A673 (cell line): ENCODE measurements at regions not wholly inside any gene's neighbourhood (a gene's known extent, or its start where the extent isn't known, plus 50 kb on each side); places are given as distances from the start of the nearest gene placed in this dataset.
"Not testable (repeated sequence)": the region's sequence is repeated elsewhere in the genome, so short reads cannot be mapped to it uniquely, and the experiment has no call there.

Source experiments
- BruUV-seq: library from RNA; stranded (reverse); fragments of 400-500 nt; replicated peaks from 2 replicates; lab custom pipeline; 2021; lab: Mats Ljungman, UMichigan
- CTCF ChIA-PET: fragments of 300-600 bp; sonication (Branson Sonifier 250); formaldehyde crosslinking; loops from one replicate; lab custom pipeline; 2022; ENCODE audit warnings: antibody characterized with exemption; lab: Charles Lee
- POLR2A ChIA-PET: fragments of 300-600 bp; sonication (Branson Sonifier 250); formaldehyde crosslinking; loops from one replicate; lab custom pipeline; 2022; ENCODE audit warnings: antibody characterized with exemption; ENCODE audit not compliant: low non-redundant PET; lab: Charles Lee
- DNase-seq: peaks from one replicate; pipeline ENCODE4 v3.0.0-alpha.2; 2015; ENCODE audit warnings: low spot score
- H3K27ac ChIP-seq: fragments of 200-600 bp; sonication (generic); 2 replicates; pipeline ENCODE4 v1.5.1; 2016; ENCODE audit warnings: mixed run types, low read depth, mild to moderate bottlenecking, mixed read lengths, antibody characterized with exemption, low read length; ENCODE audit not compliant: poor library complexity, severe bottlenecking
- H3K27me3 ChIP-seq: fragments of 200-600 bp; sonication (generic); replicated peaks from 2 replicates; pipeline ENCODE4 v1.6.1; 2017; ENCODE audit warnings: mixed run types, low read depth, mild to moderate bottlenecking, mixed read lengths, antibody characterized with exemption, low read length; ENCODE audit not compliant: insufficient read depth, poor library complexity
- H3K36me3 ChIP-seq: fragments of 200-600 bp; sonication (generic); 2 replicates; pipeline ENCODE4 v1.6.1; 2016; ENCODE audit warnings: mixed run types, mild to moderate bottlenecking, mixed read lengths, antibody characterized with exemption, low read length; ENCODE audit not compliant: insufficient read depth, poor library complexity, severe bottlenecking
- H3K4me1 ChIP-seq: fragments of 200-600 bp; sonication (generic); 2 replicates; pipeline ENCODE4 v1.6.1; 2017; ENCODE audit warnings: mixed run types, mild to moderate bottlenecking, mixed read lengths, antibody characterized with exemption, low read length; ENCODE audit not compliant: insufficient read depth, poor library complexity, severe bottlenecking
- H3K4me3 ChIP-seq: fragments of 200-600 bp; sonication (generic); 2 replicates; pipeline ENCODE4 v1.5.1; 2016; ENCODE audit warnings: low read depth, mixed run types, mild to moderate bottlenecking, mixed read lengths, low read length; ENCODE audit not compliant: poor library complexity, severe bottlenecking
- H3K9me3 ChIP-seq: fragments of 200-600 bp; sonication (generic); 2 replicates; pipeline ENCODE4 v1.6.1; 2016; ENCODE audit warnings: mixed run types, low read depth, mild to moderate bottlenecking, mixed read lengths, antibody characterized with exemption, low read length; ENCODE audit not compliant: poor library complexity, severe bottlenecking
- EZH2 ChIP-seq: fragments of 200-600 bp; sonication (generic); IDR thresholded peaks from 2 replicates; pipeline ENCODE4 v1.6.1; 2017; ENCODE audit warnings: borderline replicate concordance, low read depth, mild to moderate bottlenecking, mixed read lengths, antibody characterized with exemption, low read length; ENCODE audit not compliant: poor library complexity, severe bottlenecking
- intact Hi-C: fragments of 100-400 bp; cut with micrococcal nuclease; formaldehyde crosslinking; loops from one replicate; pipeline ENCODE4 v1.10.0; 2022; ENCODE audit not compliant: unreplicated experiment
- TF ChIP-seq, protein P1 (sequence below): fragments of 300-800, 200-600 bp; sonication (generic); conservative IDR thresholded peaks from 2 replicates; pipeline ENCODE4 v1.5.1; 2017; ENCODE audit warnings: low read depth, mild to moderate bottlenecking, antibody characterized with exemption, low read length, moderate library complexity, mixed read lengths

DNA sequence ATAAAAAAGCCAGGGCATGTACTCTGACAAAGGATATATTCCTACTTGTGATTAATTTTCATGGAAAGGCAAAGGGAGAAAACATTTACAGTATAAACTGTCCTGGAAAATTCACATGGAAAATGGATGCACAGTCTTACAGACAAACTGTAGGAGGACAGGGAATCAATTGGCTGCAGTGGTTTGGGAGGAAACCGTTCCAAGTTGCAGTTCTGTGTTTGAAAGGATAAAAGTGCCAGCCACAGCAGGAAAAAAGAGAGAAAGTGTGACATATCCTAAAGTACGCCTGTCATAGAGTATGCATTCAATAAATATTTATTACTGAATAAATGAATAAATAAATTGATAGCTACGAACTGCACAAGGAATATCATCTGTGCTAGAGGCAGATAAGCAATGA, 462.9 kb downstream of the RAB38 start:
- no peaks in the 10 kb centered on the region for H3K36me3 ChIP-seq
- no peaks in the 10 kb centered on the region for H3K9me3 ChIP-seq
- no peak for DNase-seq
- CTCF ChIA-PET = no interaction called here
- POLR2A ChIA-PET = no interaction called here
- peaks cover 35% of the 10 kb centered on the region for H3K27me3 ChIP-seq
- no peak overlapping the region for H3K27ac ChIP-seq
- no peak for TF ChIP-seq EZH2
- TF ChIP-seq, protein P1, sequence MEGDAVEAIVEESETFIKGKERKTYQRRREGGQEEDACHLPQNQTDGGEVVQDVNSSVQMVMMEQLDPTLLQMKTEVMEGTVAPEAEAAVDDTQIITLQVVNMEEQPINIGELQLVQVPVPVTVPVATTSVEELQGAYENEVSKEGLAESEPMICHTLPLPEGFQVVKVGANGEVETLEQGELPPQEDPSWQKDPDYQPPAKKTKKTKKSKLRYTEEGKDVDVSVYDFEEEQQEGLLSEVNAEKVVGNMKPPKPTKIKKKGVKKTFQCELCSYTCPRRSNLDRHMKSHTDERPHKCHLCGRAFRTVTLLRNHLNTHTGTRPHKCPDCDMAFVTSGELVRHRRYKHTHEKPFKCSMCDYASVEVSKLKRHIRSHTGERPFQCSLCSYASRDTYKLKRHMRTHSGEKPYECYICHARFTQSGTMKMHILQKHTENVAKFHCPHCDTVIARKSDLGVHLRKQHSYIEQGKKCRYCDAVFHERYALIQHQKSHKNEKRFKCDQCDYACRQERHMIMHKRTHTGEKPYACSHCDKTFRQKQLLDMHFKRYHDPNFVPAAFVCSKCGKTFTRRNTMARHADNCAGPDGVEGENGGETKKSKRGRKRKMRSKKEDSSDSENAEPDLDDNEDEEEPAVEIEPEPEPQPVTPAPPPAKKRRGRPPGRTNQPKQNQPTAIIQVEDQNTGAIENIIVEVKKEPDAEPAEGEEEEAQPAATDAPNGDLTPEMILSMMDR = no peak
- intact Hi-C loops = no loop called here
- no TSS peak for BruUV-seq
- no peak overlapping the region for H3K4me3 ChIP-seq
- no peaks in the 10 kb centered on the region for H3K4me1 ChIP-seq

DNA sequence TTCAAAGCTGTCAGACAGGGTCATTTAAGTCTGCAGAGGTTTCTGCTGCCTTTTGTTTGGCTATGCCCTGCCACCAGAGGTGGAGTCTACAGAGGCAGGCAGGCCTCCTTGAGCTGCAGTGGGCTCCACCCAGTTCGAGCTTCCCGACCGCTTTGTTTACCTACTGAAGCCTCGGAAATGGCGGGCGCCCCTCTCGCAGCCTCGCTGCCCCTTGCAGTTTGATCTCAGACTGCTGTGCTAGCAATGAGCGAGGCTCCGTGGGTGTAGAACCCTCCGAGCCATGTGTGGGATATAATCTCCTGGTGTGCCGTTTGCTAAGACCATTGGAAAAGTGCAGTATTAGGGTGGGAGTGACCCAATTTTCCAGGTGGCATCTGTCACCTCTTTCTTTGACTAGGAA, 471.7 kb downstream of the RAB38 start:
- intact Hi-C loops, DNase-seq, CTCF ChIA-PET, H3K4me1 ChIP-seq, H3K27me3 ChIP-seq, H3K4me3 ChIP-seq, BruUV-seq, H3K36me3 ChIP-seq, H3K27ac ChIP-seq, H3K9me3 ChIP-seq: not testable (repeated sequence)
- POLR2A ChIA-PET = interaction anchor here (0.6 kb wide), 1 partner anchor 133 kb away, joined by 3 read pairs; no protein-coding TSS in a partner anchor

DNA sequence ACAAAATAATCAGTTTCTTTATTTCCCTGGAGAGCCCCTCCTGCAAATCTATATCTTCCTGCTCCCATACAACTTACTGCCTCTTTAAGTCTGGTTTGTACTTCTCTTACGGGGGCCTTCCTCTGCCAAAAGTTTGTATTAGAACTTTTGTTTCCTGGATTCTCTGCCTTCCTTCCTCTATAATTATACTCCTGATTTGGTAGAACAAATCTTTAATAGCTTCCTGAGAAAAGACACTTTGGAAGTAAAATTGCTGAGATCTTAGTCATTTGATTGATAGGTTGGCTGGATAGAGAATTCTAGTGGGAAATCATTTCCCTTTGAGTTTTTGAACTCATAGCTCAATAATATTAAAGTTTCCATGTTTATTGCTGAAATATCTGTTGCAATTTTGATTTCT, 499.2 kb downstream of the RAB38 start:
- TF ChIP-seq, protein P1 = no peak
- TF ChIP-seq EZH2 = no peak
- peaks cover 13% of the 10 kb centered on the region for H3K4me1 ChIP-seq
- POLR2A ChIA-PET = no interaction called here
- no TSS peak for BruUV-seq
- H3K27ac ChIP-seq = no peak overlapping the region
- H3K27me3 ChIP-seq = no peaks in the 10 kb centered on the region
- intact Hi-C loops = no loop called here
- H3K36me3 ChIP-seq = no peaks in the 10 kb centered on the region
- CTCF ChIA-PET = interaction anchor here (0.5 kb wide), 1 partner anchor 15 kb away, joined by 3 read pairs; no protein-coding TSS in a partner anchor
- no peak overlapping the region for H3K4me3 ChIP-seq
- no peaks in the 10 kb centered on the region for H3K9me3 ChIP-seq
- DNase-seq = peak; percentile 92

DNA sequence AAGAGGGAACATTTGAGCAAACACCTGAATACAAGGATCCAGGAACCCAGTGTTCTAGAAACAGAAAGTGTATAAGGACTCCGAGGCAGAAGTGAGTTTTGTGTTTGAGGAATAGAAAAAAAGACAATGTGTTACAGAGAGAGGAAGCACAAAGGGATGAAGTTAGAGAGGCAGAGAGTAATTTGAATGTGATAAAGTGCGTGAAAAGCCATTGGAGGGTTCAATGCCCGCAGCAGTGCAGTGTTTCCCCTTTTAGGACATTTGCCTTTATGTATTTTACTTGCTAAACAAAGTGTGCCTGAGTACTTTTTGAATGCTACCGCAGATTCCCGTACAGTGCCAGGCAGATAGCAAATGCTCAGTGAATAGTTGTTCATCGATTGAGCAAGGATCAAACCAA, 508.5 kb downstream of the RAB38 start:
- H3K4me3 ChIP-seq = no peak overlapping the region
- H3K27ac ChIP-seq = no peak overlapping the region
- no peak for DNase-seq
- CTCF ChIA-PET = no interaction called here
- H3K27me3 ChIP-seq = no peaks in the 10 kb centered on the region
- no peaks in the 10 kb centered on the region for H3K36me3 ChIP-seq
- POLR2A ChIA-PET = no interaction called here
- BruUV-seq = no TSS peak
- peaks cover 16% of the 10 kb centered on the region for H3K4me1 ChIP-seq
- intact Hi-C loops = no loop called here
- no peaks in the 10 kb centered on the region for H3K9me3 ChIP-seq
- TF ChIP-seq, protein P1 = no peak
- no peak for TF ChIP-seq EZH2
